Liver (tissue), 8 donors: ENCODE measurements at regions not wholly inside any gene's neighbourhood (a gene's known extent, or its start where the extent isn't known, plus 50 kb on each side); places are given as distances from the start of the nearest gene placed in this dataset.

Experiments used
- DNase-seq: peaks from one replicate; pipeline ENCODE4 v3.0.0-alpha.2; 2017; ENCODE audit warnings: low spot score
- H3K27ac ChIP-seq, 2 donors: one replicate each; pipeline ENCODE4 v1.7.0; 2013; ENCODE audit warnings: inconsistent platforms in 2 of 2, low read length in 2 of 2, control low read depth in 1 of 2, low read depth in 1 of 2, mild to moderate bottlenecking in 1 of 2
- H3K27me3 ChIP-seq, 4 donors: one replicate each; pipeline versions ENCODE4 v1.6.1 to v1.7.0; 2013; ENCODE audit warnings: low read length in 3 of 4, inconsistent platforms in 1 of 4, mild to moderate bottlenecking in 1 of 4, moderate library complexity in 1 of 4; ENCODE audit not compliant: control insufficient read depth in 4 of 4, insufficient read depth in 4 of 4
- H3K36me3 ChIP-seq, 4 donors: one replicate each; pipeline versions ENCODE4 v1.6.1 to v1.7.0; 2013; ENCODE audit warnings: low read length in 3 of 4, mild to moderate bottlenecking in 3 of 4, low read depth in 1 of 4, moderate library complexity in 1 of 4; ENCODE audit not compliant: control insufficient read depth in 4 of 4, insufficient read depth in 3 of 4
- H3K4me1 ChIP-seq, 4 donors: one replicate each; pipeline versions ENCODE4 v1.6.1 to v1.7.0; 2013; ENCODE audit warnings: low read length in 3 of 4, mild to moderate bottlenecking in 3 of 4, moderate library complexity in 1 of 4; ENCODE audit not compliant: control insufficient read depth in 4 of 4, insufficient read depth in 4 of 4
- H3K4me3 ChIP-seq, 3 donors: one replicate each; pipeline versions ENCODE4 v1.6.1 to v1.7.0; 2013; ENCODE audit warnings: low read length in 3 of 3, control low read depth in 1 of 3, low read depth in 1 of 3, mild to moderate bottlenecking in 1 of 3
- H3K9ac ChIP-seq, 2 donors: one replicate each; pipeline ENCODE4 v1.7.0; 2013; ENCODE audit warnings: low read length in 2 of 2, mild to moderate bottlenecking in 2 of 2, moderate library complexity in 2 of 2, control low read depth in 1 of 2, low read depth in 1 of 2
- H3K9me3 ChIP-seq, 4 donors: one replicate each; pipeline versions ENCODE4 v1.6.1 to v1.7.0; 2013; ENCODE audit warnings: low read length in 3 of 4; ENCODE audit not compliant: control insufficient read depth in 4 of 4
- ATF3 ChIP-seq: IDR thresholded peaks from 2 replicates; pipeline ENCODE4 v1.6.1; 2016; ENCODE audit warnings: antibody characterized with exemption
- CTCF ChIP-seq: fragments of 150-350 bp; IDR thresholded peaks from 2 replicates; pipeline ENCODE4 v1.5.1; 2017; ENCODE audit warnings: improper control_type of control experiment, low read depth, low read length; ENCODE audit not compliant: missing input control
- EGR1 ChIP-seq, 2 donors: IDR thresholded peaks; 2 replicates each; pipeline ENCODE4 v1.6.1; 2016 to 2018; ENCODE audit warnings: antibody characterized with exemption in 2 of 2, low read depth in 2 of 2
- FOXA1 ChIP-seq: IDR thresholded peaks from 2 replicates; pipeline ENCODE4 v1.6.1; 2016; ENCODE audit warnings: antibody characterized with exemption
- FOXA2 ChIP-seq: IDR thresholded peaks from 2 replicates; pipeline ENCODE4 v1.6.1; 2016; ENCODE audit warnings: antibody characterized with exemption
- HNF4A ChIP-seq, 2 donors: conservative IDR thresholded peaks; 2 replicates each; pipeline ENCODE4 v1.6.1; 2016; ENCODE audit warnings: antibody characterized with exemption in 2 of 2, mild to moderate bottlenecking in 2 of 2
- HNF4G ChIP-seq: IDR thresholded peaks from 2 replicates; pipeline ENCODE4 v1.6.1; 2016; ENCODE audit warnings: antibody characterized with exemption
- JUND ChIP-seq, 2 donors: IDR thresholded peaks; 2 replicates each; pipeline ENCODE4 v1.6.1; 2016; ENCODE audit warnings: antibody characterized with exemption in 2 of 2
- MAX ChIP-seq: IDR thresholded peaks from 2 replicates; pipeline ENCODE4 v1.6.1; 2016; ENCODE audit warnings: antibody characterized with exemption
- NR2F2 ChIP-seq: IDR thresholded peaks from 2 replicates; pipeline ENCODE4 v1.6.1; 2016; ENCODE audit warnings: antibody characterized with exemption
- RAD21 ChIP-seq, 2 donors: IDR thresholded peaks; 2 replicates each; pipeline ENCODE4 v1.6.1; 2016; ENCODE audit warnings: antibody characterized with exemption in 2 of 2, mild to moderate bottlenecking in 2 of 2
- REST ChIP-seq: IDR thresholded peaks from 2 replicates; pipeline ENCODE4 v1.6.1; 2016; ENCODE audit warnings: antibody characterized with exemption, mild to moderate bottlenecking
- RXRA ChIP-seq, 2 donors: IDR thresholded peaks; 2 replicates each; pipeline ENCODE4 v1.6.1; 2017 to 2018; ENCODE audit warnings: antibody characterized with exemption in 2 of 2, mild to moderate bottlenecking in 1 of 2
- SP1 ChIP-seq: IDR thresholded peaks from 2 replicates; pipeline ENCODE4 v1.6.1; 2018; ENCODE audit warnings: antibody characterized with exemption, mild to moderate bottlenecking
- TAF1 ChIP-seq: conservative IDR thresholded peaks from 2 replicates; pipeline ENCODE4 v1.6.1; 2016; ENCODE audit warnings: antibody characterized with exemption, mild to moderate bottlenecking
- YY1 ChIP-seq: IDR thresholded peaks from 2 replicates; pipeline ENCODE4 v1.6.1; 2016; ENCODE audit warnings: antibody characterized with exemption, mild to moderate bottlenecking
- ZBTB33 ChIP-seq: IDR thresholded peaks from 2 replicates; pipeline ENCODE4 v1.6.1; 2016; ENCODE audit warnings: antibody characterized with exemption
- WGBS: extraction: QIAGEN DNeasy Blood & Tissue Kit; methylation state at CpG from one replicate; pipeline ENCODE4 v1.1.7; 2013; 5-methylcytosine and 5-hydroxymethylcytosine counted together
- donor health status: healthy.
- donor health status: healthy.
- donor health status: healthy.
- donor health status: healthy.
- donor health status: healthy.

- WGBS = 75% methylated on average over 12 of the region's 12 CpGs
- H3K4me1 ChIP-seq = no peaks in the 10 kb centered on the region
- no peaks in the 10 kb centered on the region for H3K27me3 ChIP-seq
- H3K9me3 ChIP-seq = peaks cover 0 to 2% (median 0%) of the 10 kb centered on the region in 4 donors
- H3K9ac ChIP-seq = no peak overlapping the region
- no peaks in the 10 kb centered on the region for H3K36me3 ChIP-seq
- no peak for TF ChIP-seq HNF4A (conservative IDR thresholded peaks at IDR 0.05)
- TF ChIP-seq RAD21 (IDR thresholded peaks at IDR 0.05) = no peak
- TF ChIP-seq JUND (IDR thresholded peaks at IDR 0.05) = no peak
- TF ChIP-seq MAX = no peak
- TF ChIP-seq RXRA (IDR thresholded peaks at IDR 0.05) = no peak
- TF ChIP-seq FOXA2 = no peak
- TF ChIP-seq YY1 = no peak
- no peak for TF ChIP-seq CTCF
- no peak for TF ChIP-seq TAF1
- TF ChIP-seq HNF4G = no peak
- TF ChIP-seq SP1 = no peak
- no peak for TF ChIP-seq ATF3
- no peak overlapping the region for H3K4me3 ChIP-seq
- DNase-seq = no peak
- H3K27ac ChIP-seq = no peak overlapping the region
These were observed 365.2 kb downstream of the SEC23A start for GRCh38 chr14:38737686-38738407.

GRCh38 chr14:38735005-38735404 lies 368.0 kb downstream of the SEC23A start:
- no peaks in the 10 kb centered on the region for H3K27me3 ChIP-seq
- H3K9ac ChIP-seq = no peak overlapping the region
- no peaks in the 10 kb centered on the region for H3K4me1 ChIP-seq
- H3K9me3 ChIP-seq = peaks cover 0 to 2% (median 0%) of the 10 kb centered on the region in 4 donors
- H3K4me3 ChIP-seq = no peak overlapping the region
- WGBS = 72% methylated on average over 5 of the region's 5 CpGs
- no peaks in the 10 kb centered on the region for H3K36me3 ChIP-seq
- H3K27ac ChIP-seq = no peak overlapping the region
- TF ChIP-seq SP1 (no peak), YY1 (no peak), EGR1 (IDR thresholded peaks at IDR 0.05; ENCODE audit: low read depth in 2 of 2) (no peak), HNF4A (conservative IDR thresholded peaks at IDR 0.05) (no peak), REST (no peak), ATF3 (no peak), FOXA2 (no peak), HNF4G (no peak), NR2F2 (no peak), ZBTB33 (no peak), FOXA1 (no peak), CTCF (no peak), JUND (IDR thresholded peaks at IDR 0.05) (no peak), TAF1 (no peak)
- DNase-seq = no peak
